GM06990 (cell line): ENCODE measurements at regions not wholly inside any gene's neighbourhood (a gene's known extent, or its start where the extent isn't known, plus 50 kb on each side); places are given as distances from the start of the nearest gene placed in this dataset.

ENCODE experiments used
- DNase-seq: peaks from one replicate; pipeline ENCODE4 v3.0.0-alpha.2; 2011; ENCODE audit not compliant: insufficient read length; ENCODE audit errors: extremely low read depth
- H3K27me3 ChIP-seq: replicated peaks from 2 replicates; pipeline ENCODE4 v1.6.0; 2011; ENCODE audit warnings: low read length; ENCODE audit not compliant: control insufficient read depth, insufficient read depth
- H3K36me3 ChIP-seq: 2 replicates; pipeline ENCODE4 v1.5.1; 2011; ENCODE audit warnings: low read length; ENCODE audit not compliant: control insufficient read depth, insufficient read depth
- H3K4me3 ChIP-seq: replicated peaks from 2 replicates; pipeline ENCODE4 v1.5.1; 2011; ENCODE audit warnings: low read depth, mild to moderate bottlenecking, control low read depth, low read length
- CTCF ChIP-seq: IDR thresholded peaks from 2 replicates; pipeline ENCODE4 v1.5.1; 2011; ENCODE audit warnings: low read length, control low read depth, mild to moderate bottlenecking, inconsistent platforms; ENCODE audit not compliant: insufficient read depth, poor library complexity, severe bottlenecking

GRCh38 chr9:99472916-99473245 lies 250.8 kb downstream of the SEC61B start:
- Histone ChIP-seq H3K4me3 (no peak overlapping the region), H3K27me3 (no peaks in the 10 kb centered on the region), H3K36me3 (no peaks in the 10 kb centered on the region)
- DNase-seq: no peak
- no peak for TF ChIP-seq CTCF

GRCh38 chr9:99474186-99474585 lies 252.1 kb downstream of the SEC61B start:
- TF ChIP-seq CTCF: no peak
- H3K4me3 ChIP-seq: no peak overlapping the region
- H3K27me3 ChIP-seq: no peaks in the 10 kb centered on the region
- H3K36me3 ChIP-seq: no peaks in the 10 kb centered on the region
- DNase-seq: no peak

- no peak for DNase-seq
- TF ChIP-seq CTCF: no peak
- no peak overlapping the region for H3K4me3 ChIP-seq
- H3K36me3 ChIP-seq: no peaks in the 10 kb centered on the region
- no peaks in the 10 kb centered on the region for H3K27me3 ChIP-seq
These were observed 253.5 kb downstream of the SEC61B start for GRCh38 chr9:99475401-99476065.

GRCh38 chr9:99478469-99479027 lies 256.5 kb downstream of the SEC61B start:
- no peak for DNase-seq
- TF ChIP-seq CTCF: no peak
- no peak overlapping the region for H3K4me3 ChIP-seq
- H3K27me3 ChIP-seq: no peaks in the 10 kb centered on the region
- H3K36me3 ChIP-seq: no peaks in the 10 kb centered on the region

GRCh38 chr9:99479929-99480328 lies 257.8 kb downstream of the SEC61B start:
- no peak for TF ChIP-seq CTCF
- no peak for DNase-seq
- H3K36me3 ChIP-seq: no peaks in the 10 kb centered on the region
- no peaks in the 10 kb centered on the region for H3K27me3 ChIP-seq
- no peak overlapping the region for H3K4me3 ChIP-seq

- Histone ChIP-seq H3K4me3 (no peak overlapping the region), H3K27me3 (no peaks in the 10 kb centered on the region), H3K36me3 (no peaks in the 10 kb centered on the region)
- TF ChIP-seq CTCF: no peak
- no peak for DNase-seq
These were observed 263.4 kb downstream of the SEC61B start for GRCh38 chr9:99485459-99485858.
